H1 (cell line): ENCODE measurements at regions not wholly inside any gene's neighbourhood (a gene's known extent, or its start where the extent isn't known, plus 50 kb on each side); places are given as distances from the start of the nearest gene placed in this dataset.

Source experiments
- CTCF ChIA-PET: fragments of 300-600 bp; sonication (Branson Sonifier 250); formaldehyde crosslinking; loops from one replicate; lab custom pipeline; 2021; ENCODE audit not compliant: partially characterized antibody; lab: Charles Lee
- POLR2A ChIA-PET: fragments of 300-600 bp; sonication (Branson Sonifier 250); formaldehyde crosslinking; loops from one replicate; lab custom pipeline; 2021; ENCODE audit warnings: inconsistent platforms; ENCODE audit not compliant: partially characterized antibody; lab: Charles Lee
- DNase-seq, 2 experiments: peaks; one replicate each; pipeline versions ENCODE4 v3.0.0 to v3.0.0-alpha.2; 2010 to 2022; ENCODE audit warnings: low spot score in 2 of 2, low read depth in 1 of 2, mixed read lengths in 1 of 2
- FAIRE-seq: peaks from 2 replicates; lab custom pipeline; 2011; peaks lifted over from hg19 to GRCh38; lab: Jason Lieb, UNC
- H2AFZ ChIP-seq: 2 replicates; pipeline ENCODE4 v1.8.1; 2012; ENCODE audit warnings: low read length, inconsistent platforms
- H2AK5ac ChIP-seq: 2 replicates; pipeline ENCODE4 v1.6.1; 2013; ENCODE audit warnings: low read depth, low read length
- H2BK120ac ChIP-seq: replicated peaks from 2 replicates; pipeline ENCODE3; 2013; ENCODE audit warnings: low read depth, low read length, inconsistent platforms
- H2BK12ac ChIP-seq: 2 replicates; pipeline ENCODE4 v1.6.1; 2013; ENCODE audit warnings: low read depth, low read length
- H2BK15ac ChIP-seq: 2 replicates; pipeline ENCODE4 v1.6.1; 2013; ENCODE audit warnings: low read length
- H2BK20ac ChIP-seq: 2 replicates; pipeline ENCODE4 v1.6.1; 2013; ENCODE audit warnings: low read length
- H2BK5ac ChIP-seq: 2 replicates; pipeline ENCODE4 v1.6.1; 2013; ENCODE audit warnings: low read depth, low read length
- H3K14ac ChIP-seq: 2 replicates; pipeline ENCODE4 v1.6.1; 2013; ENCODE audit warnings: inconsistent platforms; ENCODE audit not compliant: insufficient read length
- H3K18ac ChIP-seq: 2 replicates; pipeline ENCODE4 v1.6.1; 2013; ENCODE audit warnings: low read length; ENCODE audit errors: extremely low read depth
- H3K23ac ChIP-seq: 2 replicates; pipeline ENCODE4 v1.6.1; 2013; ENCODE audit warnings: inconsistent platforms; ENCODE audit not compliant: insufficient read length
- H3K23me2 ChIP-seq: 2 replicates; pipeline ENCODE4 v1.6.1; 2013; ENCODE audit warnings: low read depth, low read length
- H3K27ac ChIP-seq: 2 replicates; pipeline ENCODE4 v1.6.1; 2011; ENCODE audit warnings: low read depth, low read length, inconsistent platforms
- H3K27me3 ChIP-seq, 4 experiments: replicated peaks in 1 of 4; 1 replicate in 1 of 4; 2 replicates in 3 of 4; pipeline versions ENCODE4 v1.6.1 to v1.8.1; 2011 to 2013; ENCODE audit warnings: low read length in 3 of 4, mild to moderate bottlenecking in 3 of 4, inconsistent platforms in 2 of 4, mixed read lengths in 2 of 4, moderate library complexity in 1 of 4; ENCODE audit not compliant: control insufficient read depth in 3 of 4, insufficient read depth in 3 of 4; ENCODE audit errors: extremely low read depth in 1 of 4
- H3K36me3 ChIP-seq, 4 experiments: 2 replicates each; pipeline versions ENCODE4 v1.6.1 to v1.8.1; 2011 to 2013; ENCODE audit warnings: mild to moderate bottlenecking in 4 of 4, low read length in 3 of 4, moderate library complexity in 2 of 4, control low read depth in 1 of 4, inconsistent platforms in 1 of 4; ENCODE audit not compliant: insufficient read depth in 4 of 4, control insufficient read depth in 2 of 4
- H3K4ac ChIP-seq: replicated peaks from 2 replicates; pipeline ENCODE3; 2013; ENCODE audit warnings: low read length, low read depth, mixed read lengths, inconsistent platforms; ENCODE audit not compliant: insufficient read length
- H3K4me1 ChIP-seq, 4 experiments: replicated peaks in 1 of 4; 1 replicate in 1 of 4; 2 replicates in 3 of 4; pipeline versions ENCODE4 v1.6.1 to v1.8.1; 2011 to 2013; ENCODE audit warnings: low read length in 3 of 4, inconsistent platforms in 2 of 4, mixed read lengths in 1 of 4; ENCODE audit not compliant: insufficient read depth in 4 of 4, control insufficient read depth in 3 of 4
- H3K4me2 ChIP-seq, 2 experiments: 2 replicates each; pipeline versions ENCODE4 v1.6.1 to v1.8.1; 2011 to 2013; ENCODE audit warnings: low read depth in 2 of 2, low read length in 2 of 2, control low read depth in 1 of 2, inconsistent platforms in 1 of 2, mild to moderate bottlenecking in 1 of 2; ENCODE audit not compliant: insufficient read depth in 1 of 2
- H3K4me3 ChIP-seq, 4 experiments: fragments of 200-600, 300-600 bp in 1 of 4; sonication (generic), shearing (Covaris generic), sonication (Bioruptor Twin) in 1 of 4; 2 replicates each; pipeline versions ENCODE4 v1.5.1 to v1.8.1; 2011 to 2016; ENCODE audit warnings: low read length in 4 of 4, low read depth in 3 of 4, control low read depth in 2 of 4, inconsistent platforms in 2 of 4, mild to moderate bottlenecking in 2 of 4, mixed read lengths in 1 of 4, moderate library complexity in 1 of 4; ENCODE audit not compliant: insufficient read depth in 2 of 4; ENCODE audit errors: extremely low read depth in 1 of 4
- H3K56ac ChIP-seq: replicated peaks from 2 replicates; pipeline ENCODE3; 2013; ENCODE audit warnings: low read depth, mild to moderate bottlenecking, mixed read lengths, low read length, inconsistent platforms; ENCODE audit not compliant: insufficient read length
- H3K79me1 ChIP-seq: 2 replicates; pipeline ENCODE4 v1.6.1; 2013; ENCODE audit warnings: low read depth, low read length, control low read depth
- H3K79me2 ChIP-seq, 2 experiments: 2 replicates each; pipeline versions ENCODE4 v1.6.1 to v1.8.1; 2012 to 2013; ENCODE audit warnings: low read length in 2 of 2, mild to moderate bottlenecking in 2 of 2, inconsistent platforms in 1 of 2; ENCODE audit not compliant: insufficient read depth in 2 of 2, control insufficient read depth in 1 of 2
- H3K9ac ChIP-seq, 4 experiments: replicated peaks in 1 of 4; 1 replicate in 1 of 4; 2 replicates in 3 of 4; pipeline versions ENCODE4 v1.6.1 to v1.8.1; 2011 to 2013; ENCODE audit warnings: low read depth in 3 of 4, low read length in 3 of 4, control low read depth in 2 of 4, mild to moderate bottlenecking in 2 of 4, moderate library complexity in 2 of 4, inconsistent platforms in 1 of 4; ENCODE audit errors: extremely low read depth in 1 of 4
- H3K9me3 ChIP-seq, 2 experiments: 2 replicates each; pipeline versions ENCODE4 v1.6.1 to v1.8.1; 2012 to 2013; ENCODE audit warnings: mild to moderate bottlenecking in 2 of 2, moderate library complexity in 2 of 2, control low read depth in 1 of 2, inconsistent platforms in 1 of 2, low read depth in 1 of 2, low read length in 1 of 2, mixed read lengths in 1 of 2; ENCODE audit not compliant: insufficient read depth in 2 of 2
- H4K20me1 ChIP-seq, 2 experiments: replicated peaks in 1 of 2; 2 replicates each; pipeline versions ENCODE3 to v1.8.1; 2011 to 2013; ENCODE audit warnings: inconsistent platforms in 2 of 2, low read length in 2 of 2, mild to moderate bottlenecking in 1 of 2; ENCODE audit not compliant: insufficient read depth in 2 of 2, control insufficient read depth in 1 of 2
- H4K5ac ChIP-seq: 2 replicates; pipeline ENCODE4 v1.6.1; 2013; ENCODE audit warnings: low read length, low read depth, mixed read lengths, inconsistent platforms; ENCODE audit not compliant: insufficient read length
- H4K8ac ChIP-seq: 2 replicates; pipeline ENCODE4 v1.8.0; 2013; ENCODE audit warnings: mild to moderate bottlenecking, moderate library complexity, low read length, inconsistent platforms; ENCODE audit not compliant: insufficient read depth; ENCODE audit errors: extremely low read depth
- H4K91ac ChIP-seq: replicated peaks from 2 replicates; pipeline ENCODE3; 2013; ENCODE audit warnings: low read length, mixed read lengths, inconsistent platforms; ENCODE audit not compliant: insufficient read length
- JUND ChIP-seq: IDR thresholded peaks from 2 replicates; pipeline ENCODE4 v1.6.1; 2011; ENCODE audit warnings: mild to moderate bottlenecking, improper control_type of control experiment, low read length
- POLR2A ChIP-seq, 2 experiments: IDR thresholded peaks; 1 replicate in 1 of 2; 2 replicates in 1 of 2; pipeline ENCODE4 v1.6.1; 2011; ENCODE audit warnings: low read depth in 2 of 2, low read length in 2 of 2, mild to moderate bottlenecking in 2 of 2; ENCODE audit errors: control extremely low read depth in 1 of 2
- SIRT6 ChIP-seq: IDR thresholded peaks from one replicate; pipeline ENCODE4 v1.7.1; 2012; ENCODE audit warnings: low read length, inconsistent platforms
- TBP ChIP-seq: IDR thresholded peaks from 2 replicates; pipeline ENCODE4 v1.6.1; 2011; ENCODE audit warnings: low read depth, low read length, improper control_type of control experiment
- WGBS, 2 experiments: shearing (Covaris generic) in 1 of 2; methylation state at CpG; one replicate each; pipeline versions ENCODE4 v1.1.6 to v1.1.7; 2013 to 2015; ENCODE audit warnings: low lambda C conversion rate in 2 of 2, mixed read lengths in 2 of 2, inconsistent platforms in 1 of 2, low coverage in 1 of 2, missing lambda C conversion rate in 1 of 2; ENCODE audit not compliant: insufficient replicate concordance in 2 of 2, insufficient coverage in 1 of 2, insufficient read length in 1 of 2; ENCODE audit errors: extremely low coverage in 1 of 2, missing lambda C conversion rate in 1 of 2; 5-methylcytosine and 5-hydroxymethylcytosine counted together
- TF ChIP-seq, protein P1 (sequence below): IDR thresholded peaks from 2 replicates; pipeline ENCODE4 v1.6.1; 2012; ENCODE audit warnings: low read length, inconsistent platforms

DNA sequence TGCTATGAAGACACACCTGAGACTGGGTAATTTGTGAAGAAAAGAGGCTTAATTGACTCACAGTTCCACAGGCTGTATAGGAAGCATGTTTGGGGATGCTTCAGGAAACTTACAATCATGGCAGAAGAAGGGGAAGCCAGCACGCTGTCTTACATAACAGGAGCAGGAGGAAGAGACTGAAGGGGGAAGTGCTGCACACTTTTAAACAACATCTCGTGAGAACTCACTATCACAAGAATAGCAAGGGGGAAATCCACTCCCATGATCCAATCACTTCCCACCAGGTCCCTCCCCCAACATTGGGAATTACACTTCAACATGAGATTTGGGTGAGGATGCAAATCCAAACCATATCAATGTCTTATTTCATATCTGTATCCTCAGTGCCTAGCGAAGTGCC lies 307.2 kb downstream of the ATP23 start:
- 89% methylated on average over 3 of the region's 3 CpGs; no CpG with 5 or more reads in 1 of the 2 experiments for WGBS, 2 experiments
- Histone ChIP-seq H3K79me2 (no peaks in the 10 kb centered on the region), H3K4ac (no peak overlapping the region)
- TF ChIP-seq JUND (no peak), SIRT6 (no peak), TBP (no peak), POLR2A (IDR thresholded peaks at IDR 0.05; ENCODE audit: control extremely low read depth in 1 of 2, low read depth in 2 of 2, low read length in 2 of 2) (no peak)
- TF ChIP-seq, protein P1, sequence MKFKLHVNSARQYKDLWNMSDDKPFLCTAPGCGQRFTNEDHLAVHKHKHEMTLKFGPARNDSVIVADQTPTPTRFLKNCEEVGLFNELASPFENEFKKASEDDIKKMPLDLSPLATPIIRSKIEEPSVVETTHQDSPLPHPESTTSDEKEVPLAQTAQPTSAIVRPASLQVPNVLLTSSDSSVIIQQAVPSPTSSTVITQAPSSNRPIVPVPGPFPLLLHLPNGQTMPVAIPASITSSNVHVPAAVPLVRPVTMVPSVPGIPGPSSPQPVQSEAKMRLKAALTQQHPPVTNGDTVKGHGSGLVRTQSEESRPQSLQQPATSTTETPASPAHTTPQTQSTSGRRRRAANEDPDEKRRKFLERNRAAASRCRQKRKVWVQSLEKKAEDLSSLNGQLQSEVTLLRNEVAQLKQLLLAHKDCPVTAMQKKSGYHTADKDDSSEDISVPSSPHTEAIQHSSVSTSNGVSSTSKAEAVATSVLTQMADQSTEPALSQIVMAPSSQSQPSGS: no peak
- TF ChIP-seq, all 59 proteins: peak for 0
- Histone ChIP-seq H3K4me1 (no peaks in the 10 kb centered on the region), H2BK20ac (no peak overlapping the region), H2BK120ac (no peak overlapping the region), H3K9ac (no peak overlapping the region), H3K56ac (no peak overlapping the region), H3K4me2 (no peak overlapping the region), H2BK5ac (no peak overlapping the region), H3K18ac (no peak overlapping the region), H2BK15ac (no peak overlapping the region), H2AK5ac (no peak overlapping the region), H3K9me3 (no peaks in the 10 kb centered on the region), H3K79me1 (no peaks in the 10 kb centered on the region), H4K8ac (no peak overlapping the region), H3K14ac (no peak overlapping the region), H4K20me1 (no peaks in the 10 kb centered on the region), H2AFZ (no peak overlapping the region), H4K5ac (no peak overlapping the region), H3K23me2 (no peaks in the 10 kb centered on the region; the same call in 1 of the 2 replicates), H2BK12ac (no peak overlapping the region), H4K91ac (no peak overlapping the region), H3K23ac (no peak overlapping the region), H3K27ac (no peak overlapping the region), H3K36me3 (no peaks in the 10 kb centered on the region), H3K4me3 (no peak overlapping the region), H3K27me3 (no peaks in the 10 kb centered on the region)
- no peak for FAIRE-seq
- DNase-seq: no peak
- POLR2A ChIA-PET: no interaction called here
- CTCF ChIA-PET: interaction anchor here (0.6 to 2.2 kb wide), 4 partner anchors 9 to 1004 kb away, joined by 3 to 8 read pairs (median 4); no protein-coding TSS in a partner anchor
